Kidney tubule cell (primary cell): ENCODE measurements at regions not wholly inside any gene's neighbourhood (a gene's known extent, or its start where the extent isn't known, plus 50 kb on each side); places are given as distances from the start of the nearest gene placed in this dataset.
"Not testable (repeated sequence)": the region's sequence is repeated elsewhere in the genome, so short reads cannot be mapped to it uniquely, and the experiment has no call there.

ENCODE experiments used
- DNase-seq: peaks from one replicate; pipeline ENCODE4 v3.0.0-alpha.2; 2018; ENCODE audit warnings: low spot score

DNA sequence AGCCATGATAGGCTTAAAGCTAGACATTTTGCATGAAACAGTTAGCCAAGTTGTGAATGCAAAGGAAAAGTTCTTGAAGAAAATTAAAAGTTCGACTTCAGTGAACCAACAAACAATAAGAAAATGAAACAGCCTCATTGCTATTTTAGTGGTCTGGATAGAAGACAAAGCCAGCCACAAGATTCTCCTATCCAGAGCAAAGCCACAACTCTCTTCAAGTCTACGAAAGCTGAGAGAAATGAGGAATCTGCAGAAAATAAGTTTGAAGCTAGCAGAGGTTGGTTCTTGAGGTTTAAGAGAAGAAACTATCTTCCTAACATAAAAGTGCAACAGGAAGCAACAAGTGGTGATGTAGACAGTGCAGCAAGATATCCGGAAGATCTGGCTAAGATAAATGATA, 271.4 kb upstream of the GRM3 start:
- no peak for DNase-seq

DNA sequence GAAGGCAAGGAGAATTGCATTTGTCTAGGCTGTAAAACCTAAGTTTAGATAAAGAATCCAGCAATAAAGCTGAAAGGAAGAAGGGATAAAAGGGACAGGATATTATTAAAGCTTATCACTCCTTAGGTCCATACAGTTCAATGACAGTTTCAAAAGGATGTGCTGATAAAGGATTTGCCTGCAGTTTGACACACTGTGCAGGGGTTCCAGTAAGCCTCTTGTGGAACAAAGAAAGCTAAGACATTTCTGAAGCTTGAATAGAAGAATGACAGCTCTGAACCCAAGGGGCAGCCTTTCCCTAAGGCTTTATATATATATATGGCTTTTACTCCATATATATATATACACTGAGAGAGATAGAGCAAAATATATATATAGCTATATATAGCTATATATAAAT, 276.8 kb upstream of the GRM3 start:
- no peak for DNase-seq

DNA sequence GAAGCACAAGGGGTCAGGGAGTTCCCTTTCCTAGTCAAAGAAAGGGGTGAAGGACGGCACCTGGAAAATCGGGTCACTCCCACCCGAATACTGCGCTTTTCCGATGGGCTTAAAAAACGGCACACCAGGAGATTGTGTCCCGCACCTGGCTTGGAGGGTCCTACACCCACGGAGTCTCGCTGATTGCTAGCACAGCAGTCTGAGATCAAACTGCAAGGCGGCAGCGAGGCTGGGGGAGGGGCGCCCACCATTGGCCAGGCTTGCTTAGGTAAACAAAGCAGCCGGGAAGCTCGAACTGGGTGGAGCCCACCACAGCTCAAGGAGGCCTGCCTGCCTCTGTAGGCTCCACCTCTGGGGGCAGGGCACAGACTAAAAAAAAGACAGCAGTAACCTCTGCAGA, 303.3 kb upstream of the GRM3 start:
- DNase-seq, result not testable (repeated sequence)

DNA sequence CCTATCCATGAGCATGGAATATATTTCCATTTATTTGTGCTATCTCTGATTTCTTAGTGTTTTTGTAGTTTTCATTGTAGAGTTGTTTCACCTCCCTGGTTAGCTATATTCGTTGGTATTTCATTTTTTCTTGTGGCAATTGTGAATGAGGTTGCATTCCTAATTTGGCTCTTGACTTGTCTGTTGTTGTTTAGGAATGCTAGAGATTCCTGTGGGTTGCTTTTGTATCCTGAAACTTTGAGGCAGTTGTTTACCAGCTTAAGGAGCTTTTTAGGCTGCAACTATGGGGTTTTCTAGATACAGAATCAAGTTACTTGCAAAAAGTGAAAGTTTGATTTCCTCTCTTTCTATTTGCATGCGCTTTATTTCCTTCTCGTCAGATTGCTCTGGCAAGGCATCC, 304.7 kb upstream of the GRM3 start:
- no peak for DNase-seq

DNA sequence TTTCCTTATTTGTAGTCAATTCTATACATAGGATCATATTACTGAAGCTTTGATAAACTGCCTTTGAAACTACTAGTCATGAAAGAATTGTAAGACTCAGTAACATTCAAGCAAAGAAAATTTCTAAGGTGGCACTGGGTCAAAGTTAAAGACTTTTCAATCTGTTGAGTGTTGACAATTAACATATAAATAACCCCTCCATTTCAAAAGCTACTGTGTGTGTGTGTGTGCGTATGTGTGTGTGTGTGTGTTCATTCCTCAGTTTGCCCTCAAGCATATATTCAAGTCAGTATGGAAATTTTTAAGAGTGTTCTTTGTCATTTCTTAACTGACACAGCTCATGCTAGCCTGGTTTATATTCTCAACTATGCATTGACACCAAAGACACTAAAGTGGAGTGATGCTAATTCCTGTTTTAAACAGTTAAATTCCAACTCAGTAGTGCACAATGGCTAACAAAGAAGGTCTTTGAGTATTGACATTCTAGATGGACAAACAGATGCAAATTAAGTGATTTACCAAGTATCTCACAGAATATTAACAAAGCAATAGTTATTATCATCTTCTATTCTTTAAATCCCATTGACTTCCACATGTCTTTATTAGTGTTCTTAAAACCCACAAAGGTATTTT, 314.8 kb upstream of the GRM3 start:
- no peak for DNase-seq

DNA sequence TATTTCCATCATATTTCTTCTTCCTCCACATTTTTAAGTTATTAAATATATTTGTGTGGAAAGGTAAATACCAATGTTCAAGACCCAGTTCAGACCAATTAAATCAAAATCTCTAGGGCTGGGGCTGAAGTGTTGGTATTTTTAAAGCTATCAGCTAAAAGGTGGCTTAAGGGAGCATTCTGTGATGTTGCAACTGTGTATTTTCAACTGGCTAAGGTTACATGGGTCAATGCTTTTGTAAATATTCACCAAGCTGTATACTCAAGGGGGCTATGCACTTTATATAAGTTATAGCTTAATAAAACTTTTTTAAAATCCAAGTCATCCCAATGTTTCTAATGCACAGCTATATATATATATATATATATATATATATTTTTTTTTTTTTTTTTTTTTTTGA, 316.9 kb upstream of the GRM3 start:
- no peak for DNase-seq

DNA sequence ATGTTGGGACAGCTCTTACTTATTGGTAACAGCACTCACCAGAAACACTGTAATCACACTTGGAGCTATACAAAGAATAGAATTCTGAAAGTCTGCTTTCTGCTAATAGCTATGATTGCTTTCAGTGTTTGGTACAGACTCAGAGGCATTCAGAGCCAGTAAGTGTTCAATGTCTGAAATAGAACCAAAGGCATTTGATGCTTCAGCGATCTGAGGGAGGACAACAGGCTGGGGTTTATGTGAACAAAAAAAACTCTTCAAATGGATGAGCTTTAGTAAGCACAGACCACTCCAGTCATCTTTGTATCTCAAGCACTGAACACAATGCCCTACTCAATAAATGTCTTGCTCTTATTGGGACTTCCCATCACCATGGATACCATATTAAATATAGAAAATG, 322.8 kb upstream of the GRM3 start:
- no peak for DNase-seq

DNA sequence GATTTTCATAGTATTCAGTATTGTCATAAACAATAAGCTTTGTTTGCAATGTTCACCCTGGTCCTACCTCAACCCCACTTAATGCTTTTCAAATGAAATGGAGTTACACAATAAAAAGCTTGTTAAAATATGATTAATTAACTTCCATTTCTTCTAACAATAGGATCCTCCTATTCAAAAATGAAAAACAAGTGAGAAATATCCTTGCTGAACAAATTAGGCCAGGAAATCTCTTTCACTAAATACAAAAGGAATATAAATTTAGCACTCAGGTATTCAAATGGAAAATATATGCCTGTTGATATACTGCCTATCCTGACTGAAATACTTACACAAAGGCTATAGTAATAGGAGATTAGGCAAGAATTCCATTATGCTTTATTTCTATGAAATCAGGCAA, 323.4 kb upstream of the GRM3 start:
- DNase-seq, result no peak

DNA sequence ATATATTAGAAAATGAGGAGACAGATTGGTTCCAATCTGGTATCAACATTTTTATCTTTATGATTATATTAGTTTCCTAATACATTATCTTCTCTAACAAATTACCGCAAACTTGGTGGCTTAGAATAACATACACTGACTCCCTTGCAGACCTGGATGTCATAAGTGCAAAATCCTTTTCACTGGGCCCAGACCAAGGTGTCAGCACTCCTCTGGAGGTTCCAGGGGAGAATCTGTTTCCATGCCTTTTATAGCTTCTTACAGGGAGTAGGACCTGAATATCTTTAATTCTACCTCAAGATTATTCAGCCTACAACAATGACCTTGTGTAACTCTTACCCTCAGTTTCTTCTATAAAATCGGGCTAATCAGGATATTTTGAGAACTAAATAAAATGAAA, 329.9 kb upstream of the GRM3 start:
- DNase-seq, result no peak

DNA sequence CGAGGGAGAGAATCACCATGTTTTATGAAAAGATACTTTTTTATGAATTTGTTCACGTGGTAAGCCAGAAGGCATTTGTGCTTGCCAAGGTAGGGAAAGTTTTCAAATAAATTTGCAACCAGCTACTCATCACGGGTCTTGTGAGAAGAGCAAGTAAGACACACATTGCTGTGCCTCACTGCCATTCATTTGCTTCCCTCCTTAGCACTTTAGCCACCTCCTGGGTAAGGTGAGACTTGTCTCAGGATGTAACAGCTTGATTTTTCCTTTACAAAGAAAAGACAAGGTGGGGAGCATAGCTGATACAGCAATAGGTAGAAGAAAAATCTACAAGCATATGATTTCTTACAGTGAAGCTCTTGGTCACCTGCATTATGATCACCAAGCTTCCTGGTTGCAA, 342.4 kb upstream of the GRM3 start:
- no peak for DNase-seq

DNA sequence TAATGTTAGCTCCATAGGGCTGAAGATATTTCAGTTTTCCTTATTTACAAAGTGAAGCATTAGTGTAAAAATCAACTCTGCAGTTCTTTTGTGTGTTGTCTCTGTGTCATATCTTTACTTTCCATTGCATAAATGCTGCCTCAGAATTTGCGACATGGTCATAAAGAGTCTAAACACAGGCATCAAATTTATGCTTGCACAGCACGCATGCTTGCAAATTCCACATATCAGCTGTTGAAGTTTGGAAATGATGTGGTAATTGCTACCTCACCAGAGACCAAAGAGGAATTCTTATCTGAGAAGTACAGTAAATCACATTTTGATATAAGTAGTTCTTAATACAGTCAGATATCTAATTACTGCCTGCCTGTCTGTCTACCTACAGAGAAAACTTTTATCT, 348.2 kb upstream of the GRM3 start:
- no peak for DNase-seq

DNA sequence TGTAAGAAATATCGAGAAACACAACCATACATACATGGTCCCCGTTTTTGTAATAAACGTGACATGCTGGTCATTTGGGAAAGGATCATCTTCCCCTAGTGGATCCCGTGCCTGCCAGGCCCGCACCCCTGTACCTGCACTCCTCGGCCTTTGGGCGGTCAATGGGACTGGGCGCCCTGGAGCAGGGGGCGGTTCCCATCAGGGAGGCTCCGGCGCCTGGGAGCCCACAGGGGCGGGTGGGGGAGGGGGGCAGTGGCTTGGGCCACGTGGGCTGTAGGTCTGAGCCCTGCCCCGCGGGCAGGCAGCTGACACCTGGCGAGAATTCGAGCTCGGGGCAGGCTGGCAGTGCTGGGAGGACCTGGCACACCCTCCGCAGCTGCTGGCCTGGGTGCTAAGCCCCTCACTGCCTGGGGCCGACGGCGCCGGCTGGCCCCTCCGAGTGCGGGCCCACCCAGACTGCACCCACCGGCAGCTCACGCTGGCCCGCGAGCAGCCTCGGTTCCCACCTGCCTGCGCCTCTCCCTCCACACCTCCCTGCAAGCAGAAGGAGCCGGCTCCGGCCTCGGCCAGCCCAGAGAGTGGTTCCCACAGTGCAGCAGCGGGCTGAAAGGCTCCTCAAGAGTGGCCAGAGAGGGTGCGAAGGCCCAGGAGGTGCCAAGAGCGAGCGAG, 361.6 kb upstream of the GRM3 start:
- DNase-seq, result no peak

DNA sequence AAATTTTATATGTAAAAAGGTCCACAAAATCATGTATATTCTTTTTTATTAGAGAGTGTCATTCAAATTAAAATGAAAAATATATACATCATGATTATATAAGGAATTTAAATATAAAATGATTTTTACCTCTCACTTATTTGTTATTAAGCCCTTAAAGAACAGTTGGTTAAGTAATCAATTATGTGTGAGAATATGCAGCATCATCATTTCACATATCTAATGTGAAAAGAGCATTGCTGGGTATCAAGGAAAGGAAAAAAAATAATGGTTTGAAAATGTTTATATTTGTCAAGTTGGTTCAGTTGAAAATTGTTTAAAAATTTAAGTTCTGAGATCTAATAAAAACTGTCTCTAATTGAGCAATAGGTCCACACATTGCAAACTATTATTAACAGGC, 363.6 kb upstream of the GRM3 start:
- no peak for DNase-seq

DNA sequence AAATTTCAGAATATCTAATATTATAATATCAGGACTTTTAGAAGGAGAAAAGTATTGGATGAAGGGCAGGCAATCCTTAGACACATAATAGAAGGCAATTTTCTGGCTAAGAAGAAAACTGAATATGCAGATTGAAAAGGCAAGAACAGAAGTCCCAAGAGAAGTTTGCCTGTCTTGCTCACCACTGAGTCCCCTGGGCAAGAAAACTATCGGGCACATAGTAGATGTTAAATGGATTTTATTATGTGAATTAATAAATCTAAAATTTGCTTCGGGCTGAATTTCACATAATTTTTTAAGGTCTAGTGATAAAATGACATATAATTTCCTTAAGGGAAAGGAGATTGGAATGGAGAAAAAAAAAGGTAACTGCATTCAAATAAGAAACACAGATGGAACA, 380.9 kb upstream of the GRM3 start:
- DNase-seq, result no peak

DNA sequence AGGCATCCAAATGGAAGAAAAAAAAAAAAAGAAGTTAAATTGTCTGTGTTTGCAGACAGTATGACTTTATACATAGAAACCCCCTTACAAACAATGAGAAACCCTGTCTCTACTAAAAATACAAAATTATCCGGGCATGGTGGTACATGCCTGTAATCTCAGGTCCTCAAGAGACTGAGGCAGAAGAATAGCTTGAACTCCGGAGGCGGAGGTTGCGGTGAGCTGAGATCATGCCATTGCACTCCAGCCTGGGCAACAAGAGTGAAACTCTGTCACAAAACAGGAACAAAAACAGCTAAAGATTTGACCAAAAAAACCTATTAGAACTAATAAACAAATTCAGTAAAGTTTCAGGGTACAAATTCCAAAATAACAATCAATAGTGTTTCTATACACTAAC, 385.8 kb upstream of the GRM3 start:
- DNase-seq, result no peak

DNA sequence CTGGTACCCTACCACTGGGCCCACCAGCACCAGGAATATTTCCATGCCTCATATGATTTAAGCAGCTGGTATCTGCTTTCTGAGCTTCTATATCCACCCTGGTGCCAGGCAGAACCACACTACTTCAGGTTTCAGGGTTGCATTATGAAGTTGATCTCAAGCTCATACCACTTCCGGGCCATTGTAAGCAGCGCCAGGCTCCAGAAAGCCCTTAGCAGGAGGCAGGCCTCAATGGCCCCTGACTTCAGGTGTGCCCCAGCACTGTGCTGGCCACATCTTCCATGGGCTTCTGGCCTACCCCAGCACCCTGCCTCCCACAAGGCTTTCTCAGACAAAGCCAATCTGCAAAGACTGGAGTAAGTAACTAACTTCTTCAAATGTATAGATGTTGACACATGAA, 391.3 kb upstream of the GRM3 start:
- no peak for DNase-seq

DNA sequence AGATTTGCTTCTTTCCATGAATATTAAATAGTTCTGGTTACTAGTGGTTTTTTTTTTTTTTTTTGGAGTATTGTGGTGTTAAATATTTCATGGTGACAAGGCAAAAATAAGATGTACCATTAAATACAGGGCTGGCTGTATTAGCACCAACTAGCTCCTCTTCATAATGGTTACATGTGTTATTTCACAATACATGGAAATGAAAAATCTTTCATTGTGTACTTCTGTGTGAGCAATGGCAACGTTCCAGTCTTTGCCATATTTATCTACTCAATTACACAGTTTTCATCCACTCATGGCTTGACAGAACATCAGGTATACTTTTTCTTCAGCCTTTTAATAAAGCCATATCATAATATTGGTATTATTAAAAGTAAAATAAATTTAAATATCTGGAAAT, 394.7 kb upstream of the GRM3 start:
- no peak for DNase-seq

DNA sequence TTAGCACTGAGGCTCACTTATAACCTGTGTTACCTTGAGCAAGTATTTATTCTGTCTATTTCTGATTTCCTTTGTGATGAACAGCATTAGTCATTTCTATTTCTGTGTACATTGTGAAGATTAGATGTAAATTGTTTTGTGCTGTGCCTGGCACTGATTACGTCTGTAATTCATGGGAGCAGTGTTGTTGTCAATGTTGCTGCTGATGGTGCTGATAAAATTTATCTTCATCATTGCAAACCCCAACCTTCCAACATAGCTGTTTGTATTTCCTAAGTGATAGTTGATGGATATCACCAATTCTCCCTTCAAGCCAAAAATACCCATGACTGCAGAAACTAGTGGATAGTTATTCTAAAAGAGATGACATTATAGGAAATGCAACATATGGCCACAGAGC, 400.5 kb upstream of the GRM3 start:
- DNase-seq, result no peak

DNA sequence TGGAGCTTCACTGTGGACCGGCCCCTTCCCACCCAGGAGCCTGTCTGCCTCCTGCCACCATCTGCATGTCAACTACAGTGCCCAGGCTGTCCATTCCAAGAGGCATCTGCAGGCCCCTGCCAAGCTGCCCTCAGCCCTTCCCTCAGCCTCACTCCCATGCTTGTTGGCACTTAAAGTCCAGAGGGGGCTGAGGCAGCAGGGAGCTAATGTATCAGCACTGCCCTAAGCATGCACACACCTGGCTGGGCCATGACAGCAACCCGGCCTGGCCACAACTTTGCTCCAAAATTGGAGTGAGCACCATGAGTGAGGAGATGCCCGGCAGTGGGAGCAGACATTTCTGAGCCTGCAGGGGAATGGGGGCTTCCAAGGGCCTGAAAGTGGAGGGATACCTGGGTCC, 417.5 kb upstream of the GRM3 start:
- DNase-seq, result no peak

DNA sequence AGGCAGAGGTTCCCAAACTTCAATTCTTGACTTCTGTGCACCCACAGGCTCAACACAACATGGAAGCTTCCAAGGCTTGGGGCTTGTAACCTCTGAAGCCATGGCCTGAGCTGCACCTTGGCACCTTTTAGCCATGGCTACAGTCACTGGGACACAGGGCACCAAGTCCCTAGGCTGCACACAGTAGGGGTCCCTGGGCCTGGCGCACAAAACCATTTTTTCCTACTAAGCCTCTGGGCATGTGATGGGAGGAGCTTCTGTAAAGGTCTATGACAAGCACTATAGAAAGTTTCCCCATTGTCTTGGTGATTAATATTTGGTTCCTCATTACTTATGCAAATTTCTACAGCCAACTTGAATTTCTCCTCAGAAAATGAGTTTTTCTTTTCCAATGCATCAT, 420.9 kb upstream of the GRM3 start:
- no peak for DNase-seq

DNA sequence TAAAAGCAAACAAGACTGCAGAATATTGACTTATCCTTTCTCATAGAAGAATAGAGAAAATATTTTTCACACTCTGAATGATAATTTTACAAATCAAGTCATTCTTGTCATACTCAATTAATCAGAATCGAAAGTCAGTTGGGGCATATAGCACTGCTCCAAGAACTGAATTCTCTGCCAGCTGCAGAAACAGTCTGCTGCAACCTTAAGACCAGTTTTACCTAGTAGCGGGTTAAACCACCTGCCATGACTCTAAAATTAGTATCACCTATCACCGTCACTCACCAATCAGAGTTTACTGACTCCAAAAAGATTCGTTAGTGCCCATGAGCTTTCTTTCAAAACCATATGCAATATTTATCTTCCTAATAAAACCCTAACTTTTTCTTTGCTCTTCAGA, 429.0 kb upstream of the GRM3 start:
- DNase-seq, result no peak

DNA sequence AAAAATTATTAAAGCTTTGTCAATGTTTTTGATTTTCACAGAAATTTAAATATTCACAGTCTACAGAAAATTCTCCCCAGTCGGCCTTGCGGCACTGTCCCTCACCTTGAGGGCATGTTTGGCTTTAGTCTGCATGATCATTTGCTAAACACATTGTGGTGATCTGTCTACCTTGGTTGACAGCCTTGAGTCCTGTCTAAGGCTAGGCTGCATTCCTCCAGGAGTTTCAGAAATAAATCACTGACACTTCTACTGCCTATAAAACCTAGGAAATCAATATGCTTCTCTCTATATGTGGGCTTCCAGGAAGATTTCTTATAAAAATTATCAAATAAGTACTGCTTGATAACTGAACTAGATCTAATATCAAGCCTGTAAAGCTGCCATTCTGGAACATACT, 430.7 kb upstream of the GRM3 start:
- DNase-seq, result no peak

DNA sequence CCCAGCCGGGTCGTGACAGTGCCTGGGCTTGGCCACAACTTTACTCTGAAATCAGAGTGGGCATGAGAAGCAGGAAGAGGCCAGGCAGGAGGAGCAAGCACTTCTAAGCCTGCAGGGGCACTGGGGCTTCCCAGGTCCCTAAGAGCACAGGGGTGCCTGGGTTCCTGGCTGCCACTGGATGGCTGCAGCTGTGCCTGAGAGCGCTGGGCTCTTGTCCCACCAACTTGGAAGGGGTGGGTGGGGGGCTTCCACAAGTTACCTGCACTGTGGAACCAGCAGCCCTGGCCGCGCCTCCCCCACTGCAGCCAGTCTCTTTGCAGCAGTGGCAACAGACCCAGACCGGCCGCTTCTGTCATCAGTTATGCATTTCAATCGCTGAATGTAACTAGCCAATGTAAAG, 434.7 kb upstream of the GRM3 start:
- no peak for DNase-seq

DNA sequence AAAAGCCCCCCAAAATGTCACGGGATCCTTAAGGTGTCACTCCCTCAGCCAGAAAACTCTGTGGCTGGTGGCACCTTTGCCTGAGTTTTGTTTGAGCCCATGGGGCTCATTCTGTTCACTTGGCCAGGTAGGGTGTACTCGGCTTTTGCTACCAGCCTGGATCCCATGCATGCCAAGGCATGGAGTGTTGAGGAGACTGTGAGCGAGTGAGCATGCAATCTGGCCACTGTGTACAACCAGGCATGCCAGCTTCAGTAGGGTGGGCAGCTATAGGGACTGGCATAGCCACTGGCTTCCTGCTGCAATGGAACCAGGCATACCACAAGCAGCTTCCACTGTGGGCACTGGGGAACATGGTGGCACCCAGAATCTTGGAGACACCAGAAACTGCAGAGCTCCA, 436.0 kb upstream of the GRM3 start:
- DNase-seq, result no peak

DNA sequence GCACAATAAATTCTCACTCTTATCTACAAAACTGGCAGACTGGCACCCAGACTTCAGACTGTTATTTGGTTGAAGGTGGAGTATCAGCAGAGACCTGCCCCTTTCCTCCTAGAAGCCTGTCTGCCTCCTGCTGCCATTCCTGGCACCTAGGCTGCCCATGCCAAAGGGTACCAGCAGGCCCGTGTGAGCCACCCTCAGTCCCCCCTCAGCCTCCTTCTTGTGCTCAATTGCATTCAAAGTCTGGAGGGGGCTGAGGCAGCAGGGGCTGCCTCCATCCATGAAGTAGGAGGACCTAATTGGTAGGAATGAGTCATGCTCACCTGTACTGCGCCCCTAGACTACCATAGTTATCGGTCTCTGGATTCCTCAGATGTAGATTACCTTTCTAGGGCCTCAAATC, 440.9 kb upstream of the GRM3 start:
- no peak for DNase-seq
